Smooth muscle cell of the brain vasculature (primary cell): ENCODE measurements at regions not wholly inside any gene's neighbourhood (a gene's known extent, or its start where the extent isn't known, plus 50 kb on each side); places are given as distances from the start of the nearest gene placed in this dataset.
A peak's percentile ranks its signal among the peaks of the same experiment; 100 is the strongest.
"Not testable (repeated sequence)": the region's sequence is repeated elsewhere in the genome, so short reads cannot be mapped to it uniquely, and the experiment has no call there.

Experiments
- DNase-seq: peaks from one replicate; pipeline ENCODE4 v3.0.0-alpha.2; 2012; ENCODE audit warnings: low read depth, low spot score

DNA sequence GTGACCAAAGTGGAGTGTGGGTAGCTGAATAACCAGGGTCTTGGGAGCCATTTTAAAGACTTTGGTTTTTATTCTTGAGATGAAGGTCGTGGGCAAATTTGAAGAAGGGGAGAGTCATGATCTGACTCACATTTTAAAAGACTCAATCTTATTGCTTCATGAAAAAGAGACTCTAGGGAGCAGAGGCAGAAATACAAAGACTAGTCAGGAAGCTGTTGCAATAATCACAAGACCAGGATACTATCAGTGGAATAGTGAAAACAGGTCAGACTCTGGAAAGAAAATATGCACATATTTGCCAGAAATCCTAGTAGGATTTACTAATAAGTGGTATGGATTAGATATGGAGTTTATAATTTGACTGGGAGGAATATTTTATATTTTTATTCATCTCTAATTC lies 448.4 kb downstream of the RAPGEF2 start:
- no peak for DNase-seq

DNA sequence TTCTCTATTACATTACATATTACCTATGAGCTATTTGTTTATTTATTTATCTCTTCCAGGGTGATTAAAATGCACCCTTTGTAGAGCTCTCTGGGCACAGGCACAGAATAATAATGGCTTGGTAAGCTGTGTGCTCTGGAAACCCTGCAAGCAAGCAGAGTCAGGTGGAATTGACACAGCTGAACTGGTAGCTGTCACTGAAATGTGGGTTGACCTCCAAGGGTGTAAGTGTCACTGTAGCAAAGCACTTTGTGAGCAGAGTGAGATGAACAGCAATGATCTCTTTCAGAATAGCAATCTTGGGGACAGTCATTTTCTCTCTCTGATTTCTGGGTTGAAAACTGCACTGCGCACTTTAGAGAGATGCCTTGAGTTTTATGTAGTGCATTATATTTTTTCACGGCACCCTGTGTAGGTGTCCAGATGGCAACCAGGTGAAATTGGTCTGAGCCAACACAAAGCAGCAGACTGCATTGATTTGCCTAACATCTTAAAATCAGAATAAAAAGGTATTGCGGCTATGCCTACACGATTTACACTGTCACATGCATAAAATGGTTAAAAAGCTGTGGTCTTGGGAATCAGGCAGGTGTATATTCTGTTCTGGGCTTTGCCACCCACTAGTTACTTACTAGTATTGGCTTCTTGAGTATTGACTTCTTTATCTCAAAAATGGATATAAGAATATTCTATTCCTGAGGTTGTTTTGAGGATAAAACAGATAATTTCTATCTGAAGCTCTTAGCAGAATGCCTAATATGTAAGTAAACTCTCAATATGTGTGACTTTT lies 450.3 kb downstream of the RAPGEF2 start:
- no peak for DNase-seq

DNA sequence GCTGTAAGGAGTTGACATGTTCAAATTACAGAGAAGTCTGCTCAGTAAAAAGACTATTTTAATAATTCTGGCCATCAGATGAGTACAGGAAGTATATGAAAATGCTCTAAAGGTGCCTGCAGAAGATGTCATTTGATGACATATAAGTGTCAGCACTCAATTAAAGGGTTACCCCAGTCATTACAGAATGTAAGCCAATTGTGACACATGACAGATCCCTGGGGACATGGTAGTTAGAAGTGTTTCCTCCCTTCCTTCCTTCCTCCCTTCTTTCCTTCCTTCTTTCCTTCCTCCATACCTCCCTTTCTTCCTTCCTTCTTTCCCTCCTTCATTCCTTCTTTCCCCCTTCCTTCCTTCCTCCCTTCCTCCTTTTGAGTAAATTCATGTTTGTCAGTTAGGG lies 453.0 kb downstream of the RAPGEF2 start:
- DNase-seq = no peak

- DNase-seq = no peak
Observed at GRCh38 chr4:159562366-159562765, 459.5 kb downstream of the RAPGEF2 start.

DNA sequence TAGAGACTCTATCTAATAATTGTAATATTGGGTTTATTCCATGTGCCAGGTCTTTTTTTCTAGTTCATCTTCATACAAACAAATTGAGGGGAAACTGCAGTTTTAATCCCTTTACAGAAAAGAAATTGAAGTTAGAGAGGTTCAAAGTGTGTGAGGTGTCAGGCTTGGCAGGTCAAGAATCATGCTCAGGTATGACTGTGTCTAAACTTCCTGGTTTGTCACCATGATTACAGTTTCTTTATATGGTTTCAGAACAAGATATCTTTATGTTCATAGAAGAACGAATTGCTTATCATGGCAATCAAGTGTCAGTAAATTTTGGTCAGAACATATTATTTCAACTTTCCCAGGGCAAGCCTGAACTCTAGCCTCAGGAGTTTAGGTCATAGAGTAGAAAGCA lies 460.4 kb downstream of the RAPGEF2 start:
- no peak for DNase-seq

DNA sequence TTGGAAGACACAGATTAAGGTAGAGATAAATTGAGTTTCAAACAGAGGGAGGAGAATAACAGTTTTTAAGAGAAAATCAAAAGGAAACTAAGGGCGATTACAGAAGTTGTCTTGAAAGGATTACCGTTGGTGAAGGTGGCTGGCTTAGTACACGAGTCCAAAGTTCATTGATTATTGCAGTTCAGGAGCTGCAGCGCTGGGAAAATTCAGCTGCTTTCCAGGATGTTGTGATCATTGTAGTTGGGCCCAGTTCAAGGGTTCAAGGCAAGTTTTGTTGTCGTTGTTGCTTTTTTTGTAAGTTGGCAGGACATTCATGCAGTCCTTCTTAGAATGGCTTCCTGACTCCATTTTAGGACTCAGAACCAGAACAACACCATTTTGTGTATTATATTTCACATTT lies 461.7 kb downstream of the RAPGEF2 start:
- DNase-seq = no peak

DNA sequence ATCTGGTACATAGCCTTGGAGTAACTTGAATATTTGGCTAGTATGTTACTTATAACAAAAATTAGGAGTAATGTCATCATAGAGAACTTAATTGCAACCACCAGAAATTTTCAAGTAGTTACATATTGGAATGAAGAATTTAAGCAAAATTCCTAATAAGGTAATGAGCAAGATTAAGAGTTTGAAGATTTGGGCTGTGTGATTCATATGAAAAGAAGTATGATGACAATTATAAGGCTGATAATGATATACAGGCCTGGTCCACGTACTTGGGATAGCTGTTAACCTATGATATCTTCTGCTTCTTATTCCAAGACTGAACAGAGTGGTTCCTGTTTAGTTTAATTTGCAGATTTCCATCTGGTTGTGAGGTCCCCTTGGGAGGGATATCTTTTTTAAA lies 463.9 kb downstream of the RAPGEF2 start:
- no peak for DNase-seq

GRCh38 chr4:159577241-159577640 lies 474.4 kb downstream of the RAPGEF2 start:
- DNase-seq = peak; percentile 23

DNA sequence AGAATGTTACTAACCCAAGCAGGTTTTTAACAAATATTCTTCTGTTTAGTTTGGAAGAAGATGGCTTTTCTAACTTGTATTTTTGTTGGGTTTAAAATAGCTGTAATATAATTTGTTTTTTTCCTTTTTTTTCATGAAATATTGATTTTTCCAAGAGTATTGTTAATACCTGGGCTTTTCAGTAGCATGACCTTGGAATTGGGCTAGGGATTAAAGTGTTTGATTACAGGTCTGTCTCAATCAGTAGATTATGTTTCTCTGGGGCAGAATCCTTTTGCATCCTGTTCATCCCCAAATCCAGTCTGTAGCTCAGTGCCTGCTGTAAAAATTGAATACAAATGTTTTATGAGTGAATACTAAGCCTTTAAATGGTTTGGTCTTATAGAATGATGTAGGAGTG lies 479.8 kb downstream of the RAPGEF2 start:
- no peak for DNase-seq

GRCh38 chr4:159592898-159593556 lies 490.1 kb downstream of the RAPGEF2 start:
- no peak for DNase-seq

DNA sequence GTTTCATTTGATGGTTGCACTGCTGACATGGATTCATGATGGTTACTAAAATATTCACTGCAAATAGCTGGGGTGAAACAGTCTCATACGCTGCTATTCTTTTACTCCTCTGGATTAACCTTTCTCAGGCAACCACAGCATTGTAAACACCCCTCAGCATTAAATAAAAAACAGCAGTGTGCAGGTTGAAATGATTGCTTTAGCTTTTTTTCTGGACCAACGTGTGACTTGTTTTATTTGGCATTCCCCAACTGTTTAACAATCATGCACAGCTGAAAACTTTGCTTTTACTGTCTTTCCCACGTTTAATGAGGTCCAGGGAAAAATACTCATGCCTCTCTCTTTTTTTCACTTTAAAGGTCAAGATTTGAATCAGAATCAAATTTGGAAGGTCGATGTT lies 490.8 kb downstream of the RAPGEF2 start:
- no peak for DNase-seq

DNA sequence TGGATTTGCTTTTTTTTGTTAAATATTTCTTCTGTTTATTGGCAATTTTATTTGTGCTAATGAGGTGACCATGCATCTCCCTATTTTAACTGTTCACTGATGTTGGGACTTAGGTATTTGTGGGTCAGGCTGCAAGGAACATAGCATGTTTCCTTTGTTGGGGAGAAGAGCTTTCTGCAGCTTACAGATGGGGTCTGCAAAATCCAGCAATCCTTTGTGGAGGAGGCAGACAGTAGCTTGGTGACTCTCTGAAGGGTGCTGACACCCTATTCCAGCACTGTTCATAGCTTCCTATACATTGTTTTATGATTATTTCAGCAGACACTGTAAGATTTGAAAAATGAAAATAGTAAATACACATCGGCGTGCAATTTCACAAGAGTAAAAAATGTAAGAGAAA lies 491.7 kb downstream of the RAPGEF2 start:
- no peak for DNase-seq

DNA sequence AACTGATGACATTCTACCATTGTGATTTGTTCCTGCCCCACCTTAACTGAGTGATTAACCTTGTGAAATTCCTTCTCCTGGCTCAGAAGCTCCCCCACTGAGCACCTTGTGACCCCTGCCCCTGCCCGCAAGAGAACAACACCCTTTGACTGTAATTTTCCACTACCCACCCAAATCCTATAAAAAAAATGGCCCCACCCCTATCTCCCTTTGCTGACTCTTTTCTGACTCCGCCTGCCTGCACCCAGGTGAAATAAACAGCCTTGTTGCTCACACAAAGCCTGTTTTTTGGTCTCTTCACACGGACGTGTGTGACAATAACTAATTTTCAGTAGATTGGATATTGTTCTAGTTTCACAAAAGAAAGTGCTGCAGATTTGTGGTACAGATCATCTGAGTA lies 492.2 kb downstream of the RAPGEF2 start:
- not testable (repeated sequence) for DNase-seq

- no peak for DNase-seq
Observed at GRCh38 chr4:159598602-159599001, 495.7 kb downstream of the RAPGEF2 start.

GRCh38 chr4:159600061-159600460 lies 497.2 kb downstream of the RAPGEF2 start:
- DNase-seq = no peak

DNA sequence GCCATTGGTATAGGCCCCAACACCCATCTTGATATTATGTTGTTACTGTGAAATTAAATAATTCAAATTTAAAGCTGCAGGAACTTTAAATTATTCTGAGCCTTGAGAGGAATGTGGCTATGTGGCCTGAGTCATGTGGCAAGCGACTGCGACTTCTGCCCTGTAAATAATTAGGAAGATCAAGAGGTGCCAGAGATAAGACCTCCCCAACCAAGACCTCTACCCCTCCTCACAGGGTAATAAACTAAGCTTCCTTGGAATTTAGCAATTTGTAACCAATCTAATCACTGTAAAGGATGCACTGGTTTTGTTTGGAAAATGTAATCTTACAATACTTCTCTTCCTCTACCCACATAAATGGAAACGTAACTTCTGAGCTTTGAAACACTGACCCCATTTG lies 501.9 kb downstream of the RAPGEF2 start:
- DNase-seq = no peak

- DNase-seq = no peak
Observed at GRCh38 chr4:159606835-159607234, 504.0 kb downstream of the RAPGEF2 start.

- DNase-seq = no peak
Observed at GRCh38 chr4:159607809-159608208, 504.9 kb downstream of the RAPGEF2 start.

DNA sequence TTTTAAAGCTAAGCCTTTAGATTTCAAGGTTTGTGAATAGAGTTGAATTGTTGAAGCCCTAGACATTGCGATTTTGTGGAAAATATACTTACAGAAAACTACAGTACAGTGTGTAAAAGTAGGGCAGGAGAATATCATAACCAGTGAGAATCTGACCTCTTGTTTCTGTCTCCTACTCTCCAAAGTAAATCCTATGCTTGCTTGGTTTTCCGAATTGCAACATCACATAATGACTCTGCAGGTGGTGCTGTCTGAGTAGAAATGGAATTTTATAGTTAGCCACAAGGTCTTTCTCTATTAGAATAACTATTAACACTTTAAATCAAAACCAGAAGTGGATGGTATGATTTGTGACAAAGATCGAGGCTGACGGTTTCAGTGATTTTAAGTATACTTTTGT lies 505.6 kb downstream of the RAPGEF2 start:
- DNase-seq = peak; percentile 15

- no peak for DNase-seq
Observed at GRCh38 chr4:159632031-159632430, 529.2 kb downstream of the RAPGEF2 start.

- no peak for DNase-seq
Observed at GRCh38 chr4:159639671-159640323, 536.9 kb downstream of the RAPGEF2 start.

DNA sequence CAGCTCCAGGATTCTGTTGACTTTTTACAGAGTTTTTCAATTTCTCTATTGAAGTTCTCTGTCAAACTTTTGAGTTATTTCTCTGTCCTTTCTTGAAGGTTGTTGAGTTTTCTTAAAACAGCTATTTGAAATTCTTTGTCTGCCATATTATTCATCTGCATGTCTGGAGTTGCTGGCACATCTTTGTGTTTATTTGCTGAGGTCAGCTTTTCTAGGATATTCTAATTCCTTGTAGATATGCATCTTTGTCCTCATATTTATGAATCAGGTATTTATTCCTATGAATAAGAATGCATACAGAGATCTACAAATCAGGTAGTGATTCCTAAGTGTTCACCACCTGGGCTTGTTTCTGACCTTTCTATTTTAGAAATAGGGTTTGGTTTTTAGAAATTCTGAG lies 546.4 kb downstream of the RAPGEF2 start:
- DNase-seq = no peak

DNA sequence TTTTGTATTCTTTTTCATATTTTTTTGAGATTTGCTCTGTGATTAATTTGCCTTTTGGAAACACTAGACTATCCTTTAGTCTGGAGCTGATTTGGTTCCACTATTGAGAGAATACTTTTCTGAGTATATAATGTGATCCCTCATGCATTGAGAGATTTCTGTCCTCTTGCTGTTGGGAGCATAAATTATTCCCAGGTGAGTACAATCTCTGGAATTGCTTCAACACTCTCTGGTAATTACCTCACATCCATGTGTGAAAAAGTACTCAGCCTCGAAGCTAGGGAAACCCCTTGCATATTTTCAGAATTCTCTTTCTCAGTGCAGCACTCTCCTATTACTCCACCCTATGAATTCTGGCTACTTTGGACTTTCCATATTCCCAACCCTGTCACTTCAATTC lies 550.0 kb downstream of the RAPGEF2 start:
- no peak for DNase-seq
